HFFc6 (cell line): ENCODE measurements at regions not wholly inside any gene's neighbourhood (a gene's known extent, or its start where the extent isn't known, plus 50 kb on each side); places are given as distances from the start of the nearest gene placed in this dataset.

Source experiments
- DNase-seq: peaks from one replicate; pipeline ENCODE4 v3.0.0-alpha.2; 2018
- H3K27ac Mint-ChIP-seq: 2 replicates; pipeline ENCODE4 v1.8.0; 2020; ENCODE audit warnings: mild to moderate bottlenecking, mixed read lengths
- H3K27me3 Mint-ChIP-seq: 2 replicates; pipeline ENCODE4 v1.8.0; 2021; ENCODE audit warnings: mild to moderate bottlenecking, moderate library complexity, mixed read lengths; ENCODE audit not compliant: insufficient read depth
- H3K36me3 Mint-ChIP-seq: 2 replicates; pipeline ENCODE4 v1.8.0; 2021; ENCODE audit warnings: low read depth, mixed read lengths
- H3K4me1 Mint-ChIP-seq: 2 replicates; pipeline ENCODE4 v1.8.0; 2020; ENCODE audit warnings: low read depth, mixed read lengths
- H3K4me3 Mint-ChIP-seq: 2 replicates; pipeline ENCODE4 v1.8.0; 2020; ENCODE audit warnings: mild to moderate bottlenecking, moderate library complexity, mixed read lengths
- H3K9me3 Mint-ChIP-seq: 2 replicates; pipeline ENCODE4 v1.8.0; 2020; ENCODE audit warnings: mild to moderate bottlenecking, mixed read lengths
- CTCF ChIP-seq: fragments of 200-600 bp; sonication (generic); IDR thresholded peaks from 2 replicates; pipeline ENCODE4 v1.5.0; 2021; ENCODE audit warnings: antibody characterized with exemption, mild to moderate bottlenecking

- peaks cover 8% of the 10 kb centered on the region; the same call in 1 of the 2 replicates for H3K9me3 Mint-ChIP-seq
- H3K4me3 Mint-ChIP-seq: no peak overlapping the region
- H3K36me3 Mint-ChIP-seq: peaks cover 23% of the 10 kb centered on the region
- TF ChIP-seq CTCF: no peak
- DNase-seq: peak; percentile 32
- no peak overlapping the region for H3K27ac Mint-ChIP-seq
- H3K27me3 Mint-ChIP-seq: no peaks in the 10 kb centered on the region
- H3K4me1 Mint-ChIP-seq: peaks cover 27% of the 10 kb centered on the region
Observed at GRCh38 chr11:109026891-109027489, 362.1 kb downstream of the DDX10 start.

- H3K27ac Mint-ChIP-seq: no peak overlapping the region
- no peak for TF ChIP-seq CTCF
- H3K9me3 Mint-ChIP-seq: peaks cover 8% of the 10 kb centered on the region; the same call in 1 of the 2 replicates
- peaks cover 31% of the 10 kb centered on the region for H3K4me1 Mint-ChIP-seq
- DNase-seq: no peak
- no peaks in the 10 kb centered on the region for H3K27me3 Mint-ChIP-seq
- no peak overlapping the region for H3K4me3 Mint-ChIP-seq
- H3K36me3 Mint-ChIP-seq: peaks cover 25% of the 10 kb centered on the region
Observed at GRCh38 chr11:109027851-109028250, 363.0 kb downstream of the DDX10 start.

GRCh38 chr11:109029927-109030326 lies 365.1 kb downstream of the DDX10 start:
- Mint-ChIP-seq H3K36me3 (peaks cover 15% of the 10 kb centered on the region), H3K4me3 (no peak overlapping the region), H3K9me3 (peaks cover 5% of the 10 kb centered on the region), H3K27me3 (no peaks in the 10 kb centered on the region), H3K27ac (no peak overlapping the region), H3K4me1 (peaks cover 52% of the 10 kb centered on the region)
- no peak for TF ChIP-seq CTCF
- no peak for DNase-seq

GRCh38 chr11:109033627-109034338 lies 368.9 kb downstream of the DDX10 start:
- TF ChIP-seq CTCF: no peak
- H3K9me3 Mint-ChIP-seq: no peaks in the 10 kb centered on the region; the same call in 1 of the 2 replicates
- H3K36me3 Mint-ChIP-seq: 0 out of 2 replicates have a peak, but pooled peaks cover 5% of the 10 kb centered on the region
- peak; percentile 97 for DNase-seq
- H3K4me1 Mint-ChIP-seq: peaks cover 70% of the 10 kb centered on the region
- peak overlapping the region; percentile 86 for H3K27ac Mint-ChIP-seq
- no peaks in the 10 kb centered on the region for H3K27me3 Mint-ChIP-seq
- peak overlapping the region; percentile 24; the same call in 1 of the 2 replicates for H3K4me3 Mint-ChIP-seq

- H3K27me3 Mint-ChIP-seq: no peaks in the 10 kb centered on the region
- peak; percentile 39 for DNase-seq
- H3K4me3 Mint-ChIP-seq: peak overlapping the region; percentile 24; the same call in 1 of the 2 replicates
- peaks cover 73% of the 10 kb centered on the region for H3K4me1 Mint-ChIP-seq
- no peak for TF ChIP-seq CTCF
- H3K36me3 Mint-ChIP-seq: 0 out of 2 replicates have a peak, but pooled peaks cover 5% of the 10 kb centered on the region
- no peaks in the 10 kb centered on the region; the same call in 1 of the 2 replicates for H3K9me3 Mint-ChIP-seq
- peak overlapping the region; percentile 86 for H3K27ac Mint-ChIP-seq
Observed at GRCh38 chr11:109034339-109034696, 369.4 kb downstream of the DDX10 start.
